NCI-H69 (cell line): ENCODE measurements at regions not wholly inside any gene's neighbourhood (a gene's known extent, or its start where the extent isn't known, plus 50 kb on each side); places are given as distances from the start of the nearest gene placed in this dataset.

Source experiments
- DNase-seq: peaks from one replicate; lab custom pipeline; 2025; lab: John Stamatoyannopoulos, UW

GRCh38 chr2:226652983-226653765 is 146.4 kb downstream of the IRS1 start:
- DNase-seq: no peak

- peak; percentile 50 for DNase-seq
Measured at GRCh38 chr2:226652369-226652768, 147.3 kb downstream of the IRS1 start.

- peak; percentile 89 for DNase-seq
Measured at GRCh38 chr2:226649871-226650660, 149.6 kb downstream of the IRS1 start.

GRCh38 chr2:226649201-226649600 is 150.4 kb downstream of the IRS1 start:
- no peak for DNase-seq

GRCh38 chr2:226647621-226648518 is 151.8 kb downstream of the IRS1 start:
- no peak for DNase-seq

GRCh38 chr2:226644399-226644865 is 155.2 kb downstream of the IRS1 start:
- no peak for DNase-seq

- no peak for DNase-seq
Measured at GRCh38 chr2:226643946-226644282, 155.7 kb downstream of the IRS1 start.

- DNase-seq: no peak
Measured at GRCh38 chr2:226643030-226643945, 156.3 kb downstream of the IRS1 start.

GRCh38 chr2:226641008-226641407 is 158.6 kb downstream of the IRS1 start:
- no peak for DNase-seq

GRCh38 chr2:226640501-226640900 is 159.1 kb downstream of the IRS1 start:
- DNase-seq: no peak

GRCh38 chr2:226639550-226639949 is 160.1 kb downstream of the IRS1 start:
- DNase-seq: no peak

- DNase-seq: no peak
Measured at GRCh38 chr2:226638576-226638975, 161.0 kb downstream of the IRS1 start.

- DNase-seq: no peak
Measured at GRCh38 chr2:226637383-226637782, 162.2 kb downstream of the IRS1 start.

GRCh38 chr2:226636586-226636985 is 163.0 kb downstream of the IRS1 start:
- no peak for DNase-seq

- DNase-seq: no peak
Measured at GRCh38 chr2:226634943-226635604, 164.5 kb downstream of the IRS1 start.

- no peak for DNase-seq
Measured at GRCh38 chr2:226631671-226632070, 167.9 kb downstream of the IRS1 start.

GRCh38 chr2:226631187-226631586 is 168.4 kb downstream of the IRS1 start:
- DNase-seq: no peak

- no peak for DNase-seq
Measured at GRCh38 chr2:226625946-226626345, 173.7 kb downstream of the IRS1 start.

- no peak for DNase-seq
Measured at GRCh38 chr2:226623587-226624368, 175.8 kb downstream of the IRS1 start.

- peak; percentile 3 for DNase-seq
Measured at GRCh38 chr2:226622484-226622883, 177.1 kb downstream of the IRS1 start.
